Gastrocnemius medialis (tissue), 4 donors: ENCODE measurements at regions not wholly inside any gene's neighbourhood (a gene's known extent, or its start where the extent isn't known, plus 50 kb on each side); places are given as distances from the start of the nearest gene placed in this dataset.

ENCODE experiments used
- POLR2A ChIP-seq, 2 donors: fragments of 450-650 bp; IDR thresholded peaks; one replicate each; pipeline ENCODE4 v1.6.1; 2017; ENCODE audit warnings: antibody characterized with exemption in 2 of 2, mild to moderate bottlenecking in 2 of 2, moderate library complexity in 2 of 2
- TF ChIP-seq, protein P1 (sequence below), 5 experiments: fragments of 450-650 bp in 3 of 5; fragments of 200-600 bp in 2 of 5; sonication (generic) in 2 of 5; IDR thresholded peaks in 4 of 5; conservative IDR thresholded peaks in 1 of 5; 1 replicate in 4 of 5; 2 replicates in 1 of 5; pipeline ENCODE4 v1.5.1; 2016 to 2019; ENCODE audit warnings: antibody characterized with exemption in 5 of 5, mild to moderate bottlenecking in 3 of 5, moderate library complexity in 3 of 5

GRCh38 chr10:128963211-128964099, 503.6 kb upstream of the MGMT start:
- TF ChIP-seq, protein P1, sequence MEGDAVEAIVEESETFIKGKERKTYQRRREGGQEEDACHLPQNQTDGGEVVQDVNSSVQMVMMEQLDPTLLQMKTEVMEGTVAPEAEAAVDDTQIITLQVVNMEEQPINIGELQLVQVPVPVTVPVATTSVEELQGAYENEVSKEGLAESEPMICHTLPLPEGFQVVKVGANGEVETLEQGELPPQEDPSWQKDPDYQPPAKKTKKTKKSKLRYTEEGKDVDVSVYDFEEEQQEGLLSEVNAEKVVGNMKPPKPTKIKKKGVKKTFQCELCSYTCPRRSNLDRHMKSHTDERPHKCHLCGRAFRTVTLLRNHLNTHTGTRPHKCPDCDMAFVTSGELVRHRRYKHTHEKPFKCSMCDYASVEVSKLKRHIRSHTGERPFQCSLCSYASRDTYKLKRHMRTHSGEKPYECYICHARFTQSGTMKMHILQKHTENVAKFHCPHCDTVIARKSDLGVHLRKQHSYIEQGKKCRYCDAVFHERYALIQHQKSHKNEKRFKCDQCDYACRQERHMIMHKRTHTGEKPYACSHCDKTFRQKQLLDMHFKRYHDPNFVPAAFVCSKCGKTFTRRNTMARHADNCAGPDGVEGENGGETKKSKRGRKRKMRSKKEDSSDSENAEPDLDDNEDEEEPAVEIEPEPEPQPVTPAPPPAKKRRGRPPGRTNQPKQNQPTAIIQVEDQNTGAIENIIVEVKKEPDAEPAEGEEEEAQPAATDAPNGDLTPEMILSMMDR (IDR thresholded peaks at IDR 0.05 in 4 of 5, conservative IDR thresholded peaks at IDR 0.05 in 1 of 5) = no peak
- no peak for TF ChIP-seq POLR2A (IDR thresholded peaks at IDR 0.05)
